Lung (tissue), 11 donors: ENCODE measurements at regions not wholly inside any gene's neighbourhood (a gene's known extent, or its start where the extent isn't known, plus 50 kb on each side); places are given as distances from the start of the nearest gene placed in this dataset.

Source experiments
- ATAC-seq: fragments of 200-7000 bp; cut with Tn5 transposase; one replicate; pipeline ENCODE4 v1.9.1; 2020; ENCODE audit warnings: moderate number of reproducible peaks; ENCODE audit not compliant: insufficient read depth, low FRiP score
- DNase-seq, 3 donors: peaks; one replicate each; pipeline ENCODE4 v3.0.0-alpha.2; 2013 to 2017
- H3K27ac ChIP-seq, 2 donors: one replicate each; pipeline ENCODE4 v1.5.1; 2013; ENCODE audit warnings: mild to moderate bottlenecking in 2 of 2, moderate library complexity in 2 of 2, control low read depth in 1 of 2, inconsistent platforms in 1 of 2, low read depth in 1 of 2, low read length in 1 of 2
- H3K27me3 ChIP-seq, 3 donors: one replicate each; pipeline ENCODE4 v1.5.1; 2013; ENCODE audit warnings: low read length in 2 of 3; ENCODE audit not compliant: control insufficient read depth in 3 of 3, insufficient read depth in 3 of 3
- H3K36me3 ChIP-seq, 4 donors: one replicate each; pipeline ENCODE4 v1.5.1; 2013; ENCODE audit warnings: low read length in 4 of 4, mild to moderate bottlenecking in 1 of 4, moderate library complexity in 1 of 4; ENCODE audit not compliant: control insufficient read depth in 4 of 4, insufficient read depth in 4 of 4
- H3K4me1 ChIP-seq, 5 donors: one replicate each; pipeline ENCODE4 v1.5.1; 2013; ENCODE audit warnings: low read length in 5 of 5, mild to moderate bottlenecking in 2 of 5, moderate library complexity in 1 of 5; ENCODE audit not compliant: control insufficient read depth in 5 of 5, insufficient read depth in 5 of 5
- H3K4me3 ChIP-seq: one replicate; pipeline ENCODE4 v1.5.1; 2013; ENCODE audit warnings: mild to moderate bottlenecking, control low read depth, moderate library complexity
- H3K9ac ChIP-seq, 2 donors: one replicate each; pipeline ENCODE4 v1.5.1; 2013; ENCODE audit warnings: low read length in 2 of 2, control low read depth in 1 of 2; ENCODE audit not compliant: insufficient read depth in 1 of 2
- H3K9me3 ChIP-seq, 4 donors: one replicate each; pipeline ENCODE4 v1.5.1; 2013; ENCODE audit warnings: low read length in 3 of 4, mild to moderate bottlenecking in 1 of 4, moderate library complexity in 1 of 4; ENCODE audit not compliant: control insufficient read depth in 4 of 4, insufficient read depth in 3 of 4
- WGBS, 2 donors: extraction: QIAGEN DNeasy Blood & Tissue Kit; methylation state at CpG; one replicate each; pipeline ENCODE4 v1.1.7; 2013; 5-methylcytosine and 5-hydroxymethylcytosine counted together
- TF ChIP-seq, protein P1 (sequence below): IDR thresholded peaks from 2 replicates; pipeline ENCODE4 v1.5.1; 2012; ENCODE audit warnings: mild to moderate bottlenecking; ENCODE audit errors: control extremely low read depth, extremely low read depth
- donor health status: control.
- donor health status: control.
- donor health status: Bipolar disorder and iron deficiency.
- donor health status: healthy.
- donor health status: DM: yes; HTN: yes; CAD: no.

DNA sequence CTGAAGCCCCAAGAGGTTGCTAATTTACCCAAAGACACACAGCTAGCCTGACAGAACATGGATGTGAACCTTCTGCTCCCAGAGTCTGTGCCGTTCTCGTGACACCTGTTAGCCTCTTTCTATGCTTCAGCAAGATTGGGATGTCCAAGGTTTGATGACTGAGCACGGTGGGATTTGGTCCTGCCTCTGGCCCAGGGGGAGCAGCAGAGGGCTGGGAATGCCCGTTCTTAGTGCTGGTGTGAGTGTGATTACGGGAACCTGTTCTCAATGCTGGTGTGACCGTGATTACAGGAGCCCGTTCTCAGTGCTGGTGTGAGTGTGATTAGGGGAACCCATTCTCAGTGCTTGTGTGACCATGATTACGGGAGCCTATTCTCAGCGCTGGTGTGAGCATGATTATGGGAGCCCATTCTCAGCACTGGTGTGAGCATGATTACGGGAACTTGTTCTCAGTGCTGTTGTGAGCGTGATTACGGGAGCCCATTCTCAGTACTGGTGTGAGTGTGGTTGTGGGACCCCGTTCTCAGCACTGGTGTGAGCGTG is 67.3 kb upstream of the SNTG2 start:
- no peaks in the 10 kb centered on the region for H3K36me3 ChIP-seq
- no peak for DNase-seq
- H3K4me1 ChIP-seq, result no peaks in the 10 kb centered on the region
- TF ChIP-seq, protein P1, sequence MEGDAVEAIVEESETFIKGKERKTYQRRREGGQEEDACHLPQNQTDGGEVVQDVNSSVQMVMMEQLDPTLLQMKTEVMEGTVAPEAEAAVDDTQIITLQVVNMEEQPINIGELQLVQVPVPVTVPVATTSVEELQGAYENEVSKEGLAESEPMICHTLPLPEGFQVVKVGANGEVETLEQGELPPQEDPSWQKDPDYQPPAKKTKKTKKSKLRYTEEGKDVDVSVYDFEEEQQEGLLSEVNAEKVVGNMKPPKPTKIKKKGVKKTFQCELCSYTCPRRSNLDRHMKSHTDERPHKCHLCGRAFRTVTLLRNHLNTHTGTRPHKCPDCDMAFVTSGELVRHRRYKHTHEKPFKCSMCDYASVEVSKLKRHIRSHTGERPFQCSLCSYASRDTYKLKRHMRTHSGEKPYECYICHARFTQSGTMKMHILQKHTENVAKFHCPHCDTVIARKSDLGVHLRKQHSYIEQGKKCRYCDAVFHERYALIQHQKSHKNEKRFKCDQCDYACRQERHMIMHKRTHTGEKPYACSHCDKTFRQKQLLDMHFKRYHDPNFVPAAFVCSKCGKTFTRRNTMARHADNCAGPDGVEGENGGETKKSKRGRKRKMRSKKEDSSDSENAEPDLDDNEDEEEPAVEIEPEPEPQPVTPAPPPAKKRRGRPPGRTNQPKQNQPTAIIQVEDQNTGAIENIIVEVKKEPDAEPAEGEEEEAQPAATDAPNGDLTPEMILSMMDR, result no peak
- no peak overlapping the region for H3K27ac ChIP-seq
- WGBS, 2 donors, result 78 to 86% methylated on average over 14 of the region's 14 CpGs
- no peak overlapping the region for H3K4me3 ChIP-seq
- H3K27me3 ChIP-seq, result peaks cover 0 to 16% (median 15%) of the 10 kb centered on the region in 3 donors
- no peak for ATAC-seq
- H3K9ac ChIP-seq, result no peak overlapping the region
- no peaks in the 10 kb centered on the region for H3K9me3 ChIP-seq

GRCh38 chr2:881204-881918 is 69.3 kb upstream of the SNTG2 start:
- TF ChIP-seq, protein P1, result no peak
- Histone ChIP-seq H3K27ac (no peak overlapping the region), H3K9ac (no peak overlapping the region), H3K4me1 (no peaks in the 10 kb centered on the region), H3K27me3 (peaks cover 0 to 16% (median 15%) of the 10 kb centered on the region in 3 donors), H3K4me3 (no peak overlapping the region), H3K9me3 (no peaks in the 10 kb centered on the region), H3K36me3 (no peaks in the 10 kb centered on the region)
- no peak for DNase-seq
- ATAC-seq, result no peak
- WGBS, 2 donors, result 77 to 88% methylated on average over 11 of the region's 11 CpGs

DNA sequence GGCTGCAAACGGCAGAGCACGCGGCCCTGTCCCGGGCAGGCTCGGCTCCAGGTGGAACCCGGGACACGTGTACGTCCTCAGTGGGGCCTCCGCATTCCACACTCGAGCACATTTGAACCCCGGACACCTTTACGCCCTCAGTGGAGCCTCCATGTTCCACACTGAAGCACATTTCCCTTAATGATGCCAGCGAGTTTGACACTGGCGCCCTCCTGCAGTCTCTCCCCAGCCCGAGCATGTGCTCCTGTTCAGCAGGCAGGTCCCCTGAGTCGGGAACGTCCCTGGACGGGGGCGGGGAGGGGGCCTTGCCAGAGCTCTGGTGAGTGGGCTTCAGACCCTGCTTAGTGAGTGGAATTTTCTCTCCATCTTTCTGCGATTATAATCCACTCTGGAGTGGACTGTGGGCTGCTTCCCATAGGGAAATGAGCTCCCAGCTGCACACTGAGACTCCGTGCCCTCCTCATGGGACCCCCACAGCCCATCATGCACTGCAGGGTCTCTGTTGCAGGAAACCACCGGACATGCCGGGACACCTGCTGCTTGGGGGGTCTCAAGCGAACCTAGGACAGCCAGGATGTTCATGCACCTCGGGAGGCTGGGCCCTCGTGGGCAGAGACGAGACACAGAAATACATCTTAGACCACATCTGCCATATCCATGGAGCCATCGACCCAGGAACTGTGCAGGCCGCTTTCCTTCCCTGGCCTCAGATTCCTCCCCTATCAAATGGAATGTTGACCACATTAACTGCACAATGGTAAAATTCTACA is 70.3 kb upstream of the SNTG2 start:
- H3K9me3 ChIP-seq, result no peaks in the 10 kb centered on the region
- TF ChIP-seq, protein P1, result no peak
- no peak overlapping the region for H3K4me3 ChIP-seq
- no peak overlapping the region for H3K27ac ChIP-seq
- WGBS, 2 donors, result 85 to 86% methylated on average over 29 of the region's 29 CpGs
- no peaks in the 10 kb centered on the region for H3K36me3 ChIP-seq
- no peaks in the 10 kb centered on the region for H3K4me1 ChIP-seq
- H3K9ac ChIP-seq, result no peak overlapping the region
- peaks cover 0 to 16% (median 15%) of the 10 kb centered on the region in 3 donors for H3K27me3 ChIP-seq
- DNase-seq (no peak), ATAC-seq (no peak)
